ENCODE measurements at regions not wholly inside any gene's neighbourhood (a gene's known extent, or its start where the extent isn't known, plus 50 kb on each side); places are given as distances from the start of the nearest gene placed in this dataset.

GRCh38 chr7:130879191-130879590, 145.2 kb upstream of the KLF14 start:
- TF ChIP-seq, protein P1, sequence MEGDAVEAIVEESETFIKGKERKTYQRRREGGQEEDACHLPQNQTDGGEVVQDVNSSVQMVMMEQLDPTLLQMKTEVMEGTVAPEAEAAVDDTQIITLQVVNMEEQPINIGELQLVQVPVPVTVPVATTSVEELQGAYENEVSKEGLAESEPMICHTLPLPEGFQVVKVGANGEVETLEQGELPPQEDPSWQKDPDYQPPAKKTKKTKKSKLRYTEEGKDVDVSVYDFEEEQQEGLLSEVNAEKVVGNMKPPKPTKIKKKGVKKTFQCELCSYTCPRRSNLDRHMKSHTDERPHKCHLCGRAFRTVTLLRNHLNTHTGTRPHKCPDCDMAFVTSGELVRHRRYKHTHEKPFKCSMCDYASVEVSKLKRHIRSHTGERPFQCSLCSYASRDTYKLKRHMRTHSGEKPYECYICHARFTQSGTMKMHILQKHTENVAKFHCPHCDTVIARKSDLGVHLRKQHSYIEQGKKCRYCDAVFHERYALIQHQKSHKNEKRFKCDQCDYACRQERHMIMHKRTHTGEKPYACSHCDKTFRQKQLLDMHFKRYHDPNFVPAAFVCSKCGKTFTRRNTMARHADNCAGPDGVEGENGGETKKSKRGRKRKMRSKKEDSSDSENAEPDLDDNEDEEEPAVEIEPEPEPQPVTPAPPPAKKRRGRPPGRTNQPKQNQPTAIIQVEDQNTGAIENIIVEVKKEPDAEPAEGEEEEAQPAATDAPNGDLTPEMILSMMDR (IDR thresholded peaks at IDR 0.05) = no peak
- TF ChIP-seq EP300 (IDR thresholded peaks at IDR 0.05) = no peak
- TF ChIP-seq POLR2AphosphoS5 (IDR thresholded peaks at IDR 0.05) = no peak
- TF ChIP-seq POLR2A (IDR thresholded peaks at IDR 0.05; ENCODE audit: low read depth) = no peak

Measured in esophagus muscularis mucosa (tissue), 4 donors.